Adrenal gland (tissue), 9 donors: ENCODE measurements at regions not wholly inside any gene's neighbourhood (a gene's known extent, or its start where the extent isn't known, plus 50 kb on each side); places are given as distances from the start of the nearest gene placed in this dataset.

Experiments used
- DNase-seq, 7 donors: peaks; one replicate each; pipeline ENCODE4 v3.0.0-alpha.2; 2019 to 2020
- H3K27ac ChIP-seq, 5 donors: fragments of 200-600 bp; sonication (generic) in 4 of 5; 1 replicate in 3 of 5; 2 replicates in 2 of 5; pipeline versions ENCODE4 v1.5.1 to v1.8.0; 2016 to 2020; ENCODE audit warnings: mild to moderate bottlenecking in 1 of 5
- H3K27me3 ChIP-seq: fragments of 200-600 bp; 2 replicates; pipeline ENCODE4 v1.8.0; 2021
- H3K36me3 ChIP-seq, 2 donors: fragments of 200-600 bp; replicated peaks in 1 of 2; 1 replicate in 1 of 2; 2 replicates in 1 of 2; pipeline versions ENCODE4 v1.5.1 to v1.8.0; 2018 to 2022
- H3K4me1 ChIP-seq, 2 donors: fragments of 200-600 bp; replicated peaks in 1 of 2; 1 replicate in 1 of 2; 2 replicates in 1 of 2; pipeline versions ENCODE4 v1.5.1 to v1.8.0; 2018 to 2021
- H3K4me3 ChIP-seq, 4 donors: fragments of 200-600 bp; sonication (generic) in 3 of 4; one replicate each; pipeline ENCODE4 v1.5.1; 2016 to 2018
- H3K9me3 ChIP-seq, 3 donors: fragments of 200-600 bp; sonication (generic) in 1 of 3; replicated peaks in 1 of 3; 1 replicate in 2 of 3; 2 replicates in 1 of 3; pipeline versions ENCODE4 v1.5.1 to v1.8.0; 2016 to 2021
- CTCF ChIP-seq, 6 experiments: fragments of 450-650 bp in 4 of 6; fragments of 200-600 bp in 2 of 6; sonication (generic) in 1 of 6; IDR thresholded peaks; 1 replicate in 5 of 6; 2 replicates in 1 of 6; pipeline versions ENCODE4 v1.5.1 to v1.8.0; 2016 to 2021; ENCODE audit warnings: antibody characterized with exemption in 6 of 6, mild to moderate bottlenecking in 2 of 6, moderate library complexity in 1 of 6
- POLR2A ChIP-seq, 2 donors: fragments of 450-650 bp; IDR thresholded peaks; one replicate each; pipeline ENCODE4 v1.6.1; 2017; ENCODE audit warnings: antibody characterized with exemption in 2 of 2, mild to moderate bottlenecking in 2 of 2, moderate library complexity in 1 of 2
- WGBS, 4 donors: extraction: QIAGEN DNeasy Blood & Tissue Kit in 2 of 4; methylation state at CpG; one replicate each; pipeline versions ENCODE4 v1.1.5 to v1.1.7; 2013 to 2017; 5-methylcytosine and 5-hydroxymethylcytosine counted together
- intact Hi-C, 2 donors: fragments of 100-400 bp; cut with DNase I; formaldehyde crosslinking; loops; one replicate each; pipeline versions ENCODE4 v1.14.1 to v1.15.0; 2022 to 2023
- donor health status: healthy with polysubstance abuse.
- donor health status: Bipolar disorder and iron deficiency.
- donor health status: DM: yes; HTN: yes; CAD: no.
- donor health status: DM: no; HTN: no; CAD: no.
- donor health status: DM: no; HTN: no; CAD: no.

- no peaks in the 10 kb centered on the region for H3K36me3 ChIP-seq
- DNase-seq = no peak
- 72 to 80% (median 73%) methylated on average over 3 of the region's 3 CpGs for WGBS, 4 donors
- H3K27me3 ChIP-seq = no peaks in the 10 kb centered on the region
- TF ChIP-seq CTCF (IDR thresholded peaks at IDR 0.05) (no peak), POLR2A (IDR thresholded peaks at IDR 0.05) (no peak)
- intact Hi-C loops = no loop called here
- no peaks in the 10 kb centered on the region for H3K4me1 ChIP-seq
- H3K9me3 ChIP-seq = no peaks in the 10 kb centered on the region
- no peak overlapping the region for H3K27ac ChIP-seq
- no peak overlapping the region for H3K4me3 ChIP-seq
Measured at GRCh38 chr2:49796266-49796665, 642.0 kb upstream of the FSHR start.

- no peak for DNase-seq
- intact Hi-C loops = no loop called here
- Histone ChIP-seq H3K36me3 (no peaks in the 10 kb centered on the region), H3K4me1 (no peaks in the 10 kb centered on the region), H3K27ac (no peak overlapping the region), H3K4me3 (no peak overlapping the region), H3K9me3 (no peaks in the 10 kb centered on the region), H3K27me3 (no peaks in the 10 kb centered on the region)
- WGBS, 4 donors = 77 to 92% (median 87%) methylated on average over 2 of the region's 2 CpGs
- TF ChIP-seq POLR2A (IDR thresholded peaks at IDR 0.05) (no peak), CTCF (IDR thresholded peaks at IDR 0.05) (no peak)
Measured at GRCh38 chr2:49794396-49794795, 640.1 kb upstream of the FSHR start.

GRCh38 chr2:49788300-49788699 lies 634.0 kb upstream of the FSHR start:
- no peak overlapping the region for H3K27ac ChIP-seq
- H3K36me3 ChIP-seq = no peaks in the 10 kb centered on the region
- intact Hi-C loops = no loop called here
- DNase-seq = no peak
- no peaks in the 10 kb centered on the region for H3K9me3 ChIP-seq
- no peaks in the 10 kb centered on the region for H3K27me3 ChIP-seq
- H3K4me3 ChIP-seq = no peak overlapping the region
- no peaks in the 10 kb centered on the region for H3K4me1 ChIP-seq
- TF ChIP-seq CTCF (IDR thresholded peaks at IDR 0.05) (no peak), POLR2A (IDR thresholded peaks at IDR 0.05) (no peak)

GRCh38 chr2:49780949-49781348 lies 626.6 kb upstream of the FSHR start:
- DNase-seq = no peak
- TF ChIP-seq POLR2A (IDR thresholded peaks at IDR 0.05) (no peak), CTCF (IDR thresholded peaks at IDR 0.05) (no peak)
- H3K4me1 ChIP-seq = no peaks in the 10 kb centered on the region
- H3K27me3 ChIP-seq = no peaks in the 10 kb centered on the region
- no peak overlapping the region for H3K27ac ChIP-seq
- 66 to 73% (median 69%) methylated on average over 2 of the region's 2 CpGs for WGBS, 4 donors
- H3K9me3 ChIP-seq = no peaks in the 10 kb centered on the region
- H3K36me3 ChIP-seq = no peaks in the 10 kb centered on the region
- no peak overlapping the region for H3K4me3 ChIP-seq
- intact Hi-C loops = no loop called here
